IMR-90 (cell line): ENCODE measurements at regions not wholly inside any gene's neighbourhood (a gene's known extent, or its start where the extent isn't known, plus 50 kb on each side); places are given as distances from the start of the nearest gene placed in this dataset.

Source experiments
- ATAC-seq: fragments of 200-7000 bp; cut with Tn5 transposase; 2 replicates; pipeline ENCODE4 v1.9.1; 2020; ENCODE audit warnings: low read depth, mild to moderate bottlenecking, moderate library complexity
- BruUV-seq: library from RNA; stranded (reverse); fragments of 400-500 nt; replicated peaks from 2 replicates; lab custom pipeline; 2021; lab: Mats Ljungman, UMichigan
- CTCF ChIA-PET: fragments of 300-600 bp; formaldehyde crosslinking; extraction: SDS; loops from one replicate; lab custom pipeline; 2021; ENCODE audit warnings: antibody characterized with exemption; lab: Yijun Ruan, JAX
- POLR2A ChIA-PET: fragments of 300-600 bp; sonication (Branson Sonifier 250); formaldehyde crosslinking; loops from one replicate; lab custom pipeline; 2022; ENCODE audit warnings: antibody characterized with exemption; ENCODE audit not compliant: unreplicated experiment; lab: Charles Lee
- DNase-seq: peaks from one replicate; pipeline ENCODE4 v3.0.0; 2013
- H2AFZ ChIP-seq: replicated peaks from 2 replicates; pipeline ENCODE3; 2013; ENCODE audit warnings: low read length, mild to moderate bottlenecking; ENCODE audit not compliant: poor library complexity
- H2AK5ac ChIP-seq: 2 replicates; pipeline ENCODE4 v1.6.1; 2013; ENCODE audit warnings: low read depth, low read length, inconsistent platforms
- H2AK9ac ChIP-seq: replicated peaks from 2 replicates; pipeline ENCODE3; 2013; ENCODE audit warnings: mild to moderate bottlenecking, low read depth, low read length, moderate library complexity; ENCODE audit not compliant: poor library complexity
- H2BK120ac ChIP-seq: 2 replicates; pipeline ENCODE4 v1.6.1; 2013; ENCODE audit warnings: low read depth, low read length, inconsistent platforms
- H2BK15ac ChIP-seq: 3 replicates; pipeline ENCODE4 v1.6.1; 2013; ENCODE audit warnings: low read depth, low read length, inconsistent platforms
- H2BK20ac ChIP-seq: 2 replicates; pipeline ENCODE4 v1.6.1; 2013; ENCODE audit warnings: low read depth, mild to moderate bottlenecking, inconsistent platforms, low read length, moderate library complexity
- H2BK5ac ChIP-seq: 2 replicates; pipeline ENCODE4 v1.6.1; 2013; ENCODE audit warnings: mild to moderate bottlenecking, low read depth, low read length, inconsistent platforms; ENCODE audit not compliant: poor library complexity, severe bottlenecking
- H3K14ac ChIP-seq: replicated peaks from 2 replicates; pipeline ENCODE4 v1.6.1; 2013; ENCODE audit warnings: low read depth, low read length, inconsistent platforms
- H3K18ac ChIP-seq: 2 replicates; pipeline ENCODE4 v1.6.1; 2013; ENCODE audit warnings: low read depth, low read length, control low read depth
- H3K23ac ChIP-seq: 2 replicates; pipeline ENCODE4 v1.6.1; 2013; ENCODE audit warnings: low read depth, low read length, inconsistent platforms
- H3K27ac ChIP-seq: 2 replicates; pipeline ENCODE4 v1.5.1; 2013; ENCODE audit warnings: mild to moderate bottlenecking, control low read depth, low read length; ENCODE audit not compliant: insufficient read depth
- H3K27me3 ChIP-seq: 2 replicates; pipeline ENCODE4 v1.6.1; 2013; ENCODE audit warnings: low read length; ENCODE audit not compliant: control insufficient read depth, insufficient read depth
- H3K36me3 ChIP-seq: 2 replicates; pipeline ENCODE4 v1.6.1; 2013; ENCODE audit warnings: low read length, mixed read lengths; ENCODE audit not compliant: control insufficient read depth, insufficient read depth
- H3K4ac ChIP-seq: 2 replicates; pipeline ENCODE4 v1.6.1; 2013; ENCODE audit warnings: low read depth, low read length, inconsistent platforms
- H3K4me1 ChIP-seq: 2 replicates; pipeline ENCODE4 v1.6.1; 2013; ENCODE audit warnings: low read length, mixed read lengths; ENCODE audit not compliant: control insufficient read depth, insufficient read depth
- H3K4me2 ChIP-seq: 2 replicates; pipeline ENCODE4 v1.6.1; 2013; ENCODE audit warnings: low read depth, mild to moderate bottlenecking, control low read depth, low read length, moderate library complexity
- H3K4me3 ChIP-seq: 2 replicates; pipeline ENCODE4 v1.5.1; 2013; ENCODE audit warnings: low read depth, mild to moderate bottlenecking, control low read depth, low read length, moderate library complexity; ENCODE audit not compliant: insufficient read depth
- H3K56ac ChIP-seq: 2 replicates; pipeline ENCODE4 v1.6.1; 2013; ENCODE audit warnings: low read length, inconsistent platforms; ENCODE audit not compliant: insufficient read depth; ENCODE audit errors: extremely low read depth
- H3K79me1 ChIP-seq, 2 experiments: 2 replicates each; pipeline ENCODE4 v1.6.1; 2013; ENCODE audit warnings: low read length in 2 of 2, inconsistent platforms in 1 of 2, low read depth in 1 of 2
- H3K9ac ChIP-seq: 2 replicates; pipeline ENCODE4 v1.6.1; 2013; ENCODE audit warnings: low read depth, low read length, control low read depth
- H3K9me1 ChIP-seq: 2 replicates; pipeline ENCODE4 v1.6.1; 2013; ENCODE audit warnings: low read length, inconsistent platforms; ENCODE audit not compliant: insufficient read depth
- H3K9me3 ChIP-seq: 2 replicates; pipeline ENCODE4 v1.6.1; 2013; ENCODE audit warnings: low read length; ENCODE audit not compliant: control insufficient read depth, insufficient read depth
- H4K20me1 ChIP-seq: 2 replicates; pipeline ENCODE4 v1.6.1; 2013; ENCODE audit warnings: low read length, inconsistent platforms; ENCODE audit not compliant: insufficient read depth
- H4K5ac ChIP-seq: 2 replicates; pipeline ENCODE4 v1.6.1; 2013; ENCODE audit warnings: mild to moderate bottlenecking, low read depth, low read length, control low read depth
- H4K8ac ChIP-seq, 2 experiments: 2 replicates each; pipeline ENCODE4 v1.6.1; 2013; ENCODE audit warnings: low read depth in 2 of 2, low read length in 2 of 2, control low read depth in 1 of 2, inconsistent platforms in 1 of 2
- H4K91ac ChIP-seq: 2 replicates; pipeline ENCODE4 v1.6.1; 2013; ENCODE audit warnings: low read depth, low read length, inconsistent platforms; ENCODE audit not compliant: insufficient read depth
- BHLHE40 ChIP-seq: fragments of 150-350 bp; IDR thresholded peaks from 2 replicates; pipeline ENCODE4 v1.6.1; 2016; ENCODE audit warnings: mild to moderate bottlenecking, low read depth, low read length
- FOS ChIP-seq: fragments of 150-350 bp; IDR thresholded peaks from 2 replicates; pipeline ENCODE4 v1.6.1; 2016; ENCODE audit warnings: low read depth, low read length
- MAZ ChIP-seq: IDR thresholded peaks from 2 replicates; pipeline ENCODE4 v1.6.1; 2012; ENCODE audit warnings: low read depth, mild to moderate bottlenecking, low read length, improper control_type of control experiment, moderate library complexity, borderline replicate concordance
- RAD21 ChIP-seq: IDR thresholded peaks from 2 replicates; pipeline ENCODE4 v1.6.1; 2012; ENCODE audit warnings: low read length, improper control_type of control experiment
- dilution Hi-C: fragments of 300-500 bp; cut with HindIII; formaldehyde crosslinking; loops from one replicate; pipeline ENCODE4 v1.14.3; 2018; ENCODE audit warnings: low sequenced_read_pairs; ENCODE audit not compliant: unreplicated experiment
- in situ Hi-C: fragments of 300-500 bp; cut with MboI; formaldehyde crosslinking; loops from 3 replicates; pipeline ENCODE4 v1.14.3; 2019; ENCODE audit warnings: low sequenced_read_pairs, inconsistent platforms, mixed read lengths
- intact Hi-C: fragments of 100-400 bp; cut with micrococcal nuclease; formaldehyde crosslinking; loops from 2 replicates; pipeline ENCODE4 v1.10.0; 2022
- TF ChIP-seq, protein P1 (sequence below): conservative IDR thresholded peaks from 2 replicates; pipeline ENCODE4 v1.5.1; 2012; ENCODE audit warnings: mild to moderate bottlenecking, low read depth, low read length, improper control_type of control experiment

GRCh38 chr6:167230288-167230687, 60.8 kb upstream of the UNC93A start:
- Histone ChIP-seq H2BK15ac (no peak overlapping the region), H3K36me3 (no peaks in the 10 kb centered on the region), H2BK5ac (no peak overlapping the region), H4K5ac (no peak overlapping the region), H3K18ac (no peak overlapping the region), H2AFZ (no peak overlapping the region), H3K4me1 (no peaks in the 10 kb centered on the region), H4K8ac (no peak overlapping the region), H3K23ac (no peak overlapping the region), H3K56ac (no peak overlapping the region), H3K9me3 (peaks cover 3% of the 10 kb centered on the region; the same call in 1 of the 2 replicates), H3K4me3 (no peak overlapping the region), H3K14ac (no peak overlapping the region), H2AK5ac (no peak overlapping the region), H3K79me1 (no peaks in the 10 kb centered on the region), H4K91ac (no peak overlapping the region), H2AK9ac (no peak overlapping the region), H3K9me1 (no peaks in the 10 kb centered on the region), H4K20me1 (no peaks in the 10 kb centered on the region), H3K9ac (no peak overlapping the region), H3K27me3 (no peaks in the 10 kb centered on the region), H2BK20ac (no peak overlapping the region), H2BK120ac (no peak overlapping the region), H3K4me2 (no peak overlapping the region), H3K27ac (no peak overlapping the region), H3K4ac (no peak overlapping the region)
- dilution Hi-C loops = no loop called here
- ATAC-seq = no peak
- ChIA-PET CTCF (interaction anchor here (0.7 kb wide), 1 partner anchor 1621 kb away, joined by 3 read pairs; no protein-coding TSS in a partner anchor), POLR2A (no interaction called here)
- in situ Hi-C loops = no loop called here
- intact Hi-C loops = no loop called here
- TF ChIP-seq RAD21 = no peak
- no peak for TF ChIP-seq BHLHE40
- no peak for TF ChIP-seq MAZ
- TF ChIP-seq FOS = no peak
- TF ChIP-seq, protein P1, sequence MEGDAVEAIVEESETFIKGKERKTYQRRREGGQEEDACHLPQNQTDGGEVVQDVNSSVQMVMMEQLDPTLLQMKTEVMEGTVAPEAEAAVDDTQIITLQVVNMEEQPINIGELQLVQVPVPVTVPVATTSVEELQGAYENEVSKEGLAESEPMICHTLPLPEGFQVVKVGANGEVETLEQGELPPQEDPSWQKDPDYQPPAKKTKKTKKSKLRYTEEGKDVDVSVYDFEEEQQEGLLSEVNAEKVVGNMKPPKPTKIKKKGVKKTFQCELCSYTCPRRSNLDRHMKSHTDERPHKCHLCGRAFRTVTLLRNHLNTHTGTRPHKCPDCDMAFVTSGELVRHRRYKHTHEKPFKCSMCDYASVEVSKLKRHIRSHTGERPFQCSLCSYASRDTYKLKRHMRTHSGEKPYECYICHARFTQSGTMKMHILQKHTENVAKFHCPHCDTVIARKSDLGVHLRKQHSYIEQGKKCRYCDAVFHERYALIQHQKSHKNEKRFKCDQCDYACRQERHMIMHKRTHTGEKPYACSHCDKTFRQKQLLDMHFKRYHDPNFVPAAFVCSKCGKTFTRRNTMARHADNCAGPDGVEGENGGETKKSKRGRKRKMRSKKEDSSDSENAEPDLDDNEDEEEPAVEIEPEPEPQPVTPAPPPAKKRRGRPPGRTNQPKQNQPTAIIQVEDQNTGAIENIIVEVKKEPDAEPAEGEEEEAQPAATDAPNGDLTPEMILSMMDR = no peak
- no TSS peak for BruUV-seq
- no peak for DNase-seq
